Fibroblast of pulmonary artery (primary cell): ENCODE measurements at regions not wholly inside any gene's neighbourhood (a gene's known extent, or its start where the extent isn't known, plus 50 kb on each side); places are given as distances from the start of the nearest gene placed in this dataset.
"Not testable (repeated sequence)": the region's sequence is repeated elsewhere in the genome, so short reads cannot be mapped to it uniquely, and the experiment has no call there.

Source experiments
- DNase-seq: peaks from one replicate; pipeline ENCODE4 v3.0.0-alpha.2; 2010; ENCODE audit warnings: low read depth
- H3K4me3 ChIP-seq: replicated peaks from 2 replicates; pipeline ENCODE4 v1.5.1; 2011; ENCODE audit warnings: low read depth, mild to moderate bottlenecking, control low read depth, low read length, moderate library complexity
- TF ChIP-seq, protein P1 (sequence below): IDR thresholded peaks from 2 replicates; pipeline ENCODE4 v1.5.1; 2011; ENCODE audit warnings: mild to moderate bottlenecking, control low read depth, low read length, inconsistent platforms; ENCODE audit errors: missing control alignments

DNA sequence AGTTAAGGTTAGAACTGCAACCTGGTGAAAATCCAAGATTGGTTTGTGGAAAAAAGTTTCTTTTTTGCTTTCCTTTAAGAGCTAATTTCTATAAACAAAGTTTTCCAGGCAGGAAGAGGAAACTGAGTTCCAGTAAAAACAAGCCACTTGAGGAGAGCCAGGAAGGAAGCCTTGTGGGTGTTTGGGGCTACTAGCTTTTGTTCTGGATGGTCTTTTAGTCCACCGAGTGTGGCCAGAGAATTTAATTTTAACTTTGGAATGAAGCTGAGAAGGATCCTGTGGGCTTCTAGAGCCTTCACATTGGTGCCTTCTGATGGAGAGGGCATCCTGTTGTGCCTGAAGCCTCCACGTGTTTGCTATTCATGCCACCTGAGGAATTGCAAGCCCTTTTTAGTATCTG, 327.9 kb downstream of the C12orf75 start:
- TF ChIP-seq, protein P1, sequence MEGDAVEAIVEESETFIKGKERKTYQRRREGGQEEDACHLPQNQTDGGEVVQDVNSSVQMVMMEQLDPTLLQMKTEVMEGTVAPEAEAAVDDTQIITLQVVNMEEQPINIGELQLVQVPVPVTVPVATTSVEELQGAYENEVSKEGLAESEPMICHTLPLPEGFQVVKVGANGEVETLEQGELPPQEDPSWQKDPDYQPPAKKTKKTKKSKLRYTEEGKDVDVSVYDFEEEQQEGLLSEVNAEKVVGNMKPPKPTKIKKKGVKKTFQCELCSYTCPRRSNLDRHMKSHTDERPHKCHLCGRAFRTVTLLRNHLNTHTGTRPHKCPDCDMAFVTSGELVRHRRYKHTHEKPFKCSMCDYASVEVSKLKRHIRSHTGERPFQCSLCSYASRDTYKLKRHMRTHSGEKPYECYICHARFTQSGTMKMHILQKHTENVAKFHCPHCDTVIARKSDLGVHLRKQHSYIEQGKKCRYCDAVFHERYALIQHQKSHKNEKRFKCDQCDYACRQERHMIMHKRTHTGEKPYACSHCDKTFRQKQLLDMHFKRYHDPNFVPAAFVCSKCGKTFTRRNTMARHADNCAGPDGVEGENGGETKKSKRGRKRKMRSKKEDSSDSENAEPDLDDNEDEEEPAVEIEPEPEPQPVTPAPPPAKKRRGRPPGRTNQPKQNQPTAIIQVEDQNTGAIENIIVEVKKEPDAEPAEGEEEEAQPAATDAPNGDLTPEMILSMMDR, result no peak
- no peak for DNase-seq

GRCh38 chr12:105659355-105660075, 329.0 kb downstream of the C12orf75 start:
- TF ChIP-seq, protein P1, result no peak
- H3K4me3 ChIP-seq, result no peak overlapping the region
- DNase-seq, result peak; percentile 8

More for the DNA sequence above, 327.9 kb downstream of the C12orf75 start:
- no peak overlapping the region for H3K4me3 ChIP-seq

DNA sequence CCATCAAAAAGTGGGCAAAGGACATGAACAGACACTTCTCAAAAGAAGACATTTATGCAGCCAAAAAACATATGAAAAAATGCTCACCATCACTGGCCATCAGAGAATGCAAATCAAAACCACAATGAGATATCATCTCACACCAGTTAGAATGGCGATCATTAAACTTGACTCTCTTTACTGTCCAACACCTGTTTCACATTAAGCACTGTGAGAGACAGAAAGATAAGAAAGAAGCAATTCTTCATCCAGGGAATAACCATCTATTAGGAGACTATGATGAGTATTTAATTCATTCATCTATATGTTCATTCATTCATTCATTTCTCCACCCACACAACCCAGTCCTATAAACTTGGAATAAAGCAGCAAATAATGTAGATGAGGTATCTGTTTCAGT, 334.3 kb downstream of the C12orf75 start:
- DNase-seq, result not testable (repeated sequence)

DNA sequence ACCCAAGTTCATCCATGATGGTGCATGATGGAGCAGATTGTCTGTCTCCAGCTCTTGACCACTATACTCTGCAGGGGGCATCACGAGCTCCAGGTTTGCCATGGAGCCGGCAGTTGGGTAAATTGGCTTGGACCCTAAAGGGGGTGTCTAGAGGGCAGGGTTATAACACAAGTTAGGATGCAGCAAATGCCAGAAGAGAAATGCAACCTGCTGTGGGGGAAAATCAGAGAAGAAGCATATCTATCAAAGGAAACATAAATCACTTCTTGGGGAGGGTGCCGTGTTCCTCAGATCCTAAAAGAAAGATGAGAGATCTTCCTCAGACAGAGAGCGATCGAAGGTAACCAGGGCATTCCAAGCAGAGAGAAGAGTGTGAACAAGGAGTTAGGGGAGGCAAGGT, 334.9 kb downstream of the C12orf75 start:
- TF ChIP-seq, protein P1, result no peak

More for the DNA sequence above, 334.3 kb downstream of the C12orf75 start:
- H3K4me3 ChIP-seq, result not testable (repeated sequence)

GRCh38 chr12:105667973-105668743, 337.7 kb downstream of the C12orf75 start:
- H3K4me3 ChIP-seq, result no peak overlapping the region
- TF ChIP-seq, protein P1, result no peak
- no peak for DNase-seq

More for the DNA sequence above, 334.9 kb downstream of the C12orf75 start:
- no peak for DNase-seq
- no peak overlapping the region for H3K4me3 ChIP-seq

- TF ChIP-seq, protein P1, result no peak
- H3K4me3 ChIP-seq, result no peak overlapping the region
- DNase-seq, result peak; percentile 17
These were observed 340.2 kb downstream of the C12orf75 start for GRCh38 chr12:105670672-105671071.

DNA sequence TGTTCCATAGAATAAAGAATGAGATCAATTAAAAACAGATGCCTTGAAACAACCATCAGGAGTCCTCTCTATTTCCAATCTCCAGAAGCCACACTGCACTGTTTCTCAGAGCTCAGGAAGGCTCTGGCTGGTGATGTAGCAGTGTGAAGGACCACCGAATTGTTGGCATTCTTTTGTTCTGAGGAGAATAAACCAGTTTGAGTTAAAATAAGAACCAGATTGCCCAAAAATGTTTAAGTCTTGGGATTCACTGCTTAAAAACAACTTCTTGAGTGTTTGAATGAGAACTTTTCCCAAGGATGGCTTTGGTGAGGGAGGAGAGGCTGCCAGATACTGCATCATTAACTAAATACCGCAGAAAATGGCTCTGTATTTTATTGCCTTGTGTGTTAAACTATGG, 341.2 kb downstream of the C12orf75 start:
- DNase-seq, result no peak
- H3K4me3 ChIP-seq, result no peak overlapping the region
- TF ChIP-seq, protein P1, result no peak
